T-helper 2 cell (primary cell): ENCODE measurements at regions not wholly inside any gene's neighbourhood (a gene's known extent, or its start where the extent isn't known, plus 50 kb on each side); places are given as distances from the start of the nearest gene placed in this dataset.
"Not testable (repeated sequence)": the region's sequence is repeated elsewhere in the genome, so short reads cannot be mapped to it uniquely, and the experiment has no call there.

Experiments
- DNase-seq, 5 experiments: peaks; one replicate each; pipeline versions ENCODE4 v3.0.0 to v3.0.0-alpha.2; 2012 to 2022

- no peak for DNase-seq
Measured at GRCh38 chr3:5560199-5560598, 372.7 kb downstream of the EDEM1 start.

DNA sequence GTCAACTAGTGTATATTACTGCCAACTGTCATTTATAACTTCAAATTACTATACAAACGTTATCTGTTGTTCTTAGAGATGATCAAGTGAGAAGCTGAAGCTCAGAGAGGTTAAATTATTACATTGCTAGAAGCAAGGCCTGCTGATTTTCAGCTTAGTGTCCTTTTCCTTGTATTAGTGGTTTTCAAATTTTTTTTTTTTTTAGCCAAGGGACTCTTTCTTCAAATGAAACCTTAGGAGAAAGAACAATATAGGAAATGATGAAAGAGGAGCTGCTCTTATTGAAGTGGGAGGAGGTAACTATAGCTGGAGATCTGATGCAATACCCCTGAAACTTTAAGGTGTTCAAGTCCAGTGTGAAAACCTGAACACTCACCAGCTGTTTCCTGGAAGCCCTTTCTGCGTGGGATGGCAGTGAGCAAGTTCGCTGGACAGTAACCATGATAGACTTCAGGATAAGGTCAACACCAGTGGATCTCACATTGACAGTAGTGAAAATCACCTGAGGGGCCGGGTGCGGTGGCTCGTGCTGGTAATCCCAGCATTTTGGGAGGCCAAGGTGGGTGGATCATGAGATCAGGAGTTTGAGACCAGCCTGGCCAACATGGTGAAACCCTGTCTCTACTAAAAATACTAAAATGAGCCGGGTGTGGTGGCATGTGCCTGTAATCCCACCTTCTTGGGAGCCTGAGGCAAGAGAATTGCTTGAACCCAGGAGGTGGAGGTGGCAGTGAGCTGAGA lies 376.2 kb downstream of the EDEM1 start:
- no peak for DNase-seq

GRCh38 chr3:5564278-5564666 lies 376.8 kb downstream of the EDEM1 start:
- DNase-seq: no peak

GRCh38 chr3:5565026-5565425 lies 377.5 kb downstream of the EDEM1 start:
- DNase-seq: no peak

GRCh38 chr3:5567113-5567512 lies 379.6 kb downstream of the EDEM1 start:
- no peak for DNase-seq

- no peak for DNase-seq
Measured at GRCh38 chr3:5568451-5568850, 380.9 kb downstream of the EDEM1 start.

DNA sequence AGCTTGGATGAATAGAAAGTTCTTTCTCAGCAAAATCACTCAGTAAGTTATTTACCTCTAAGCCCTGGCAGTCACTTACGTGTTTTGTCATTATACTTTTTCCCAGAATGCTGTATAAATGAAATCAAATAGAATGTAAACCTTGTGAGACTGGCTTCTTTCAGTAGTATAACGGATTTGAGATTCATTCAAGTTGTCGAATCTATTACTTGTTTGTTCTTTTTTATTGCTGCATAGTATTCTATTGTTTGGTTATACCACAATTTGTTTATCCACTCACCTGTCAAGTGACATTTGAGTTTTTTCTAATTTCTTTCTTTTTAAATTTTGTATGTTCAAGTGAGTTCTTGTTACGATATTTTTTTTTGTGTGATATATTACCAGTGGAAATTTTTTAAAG lies 381.6 kb downstream of the EDEM1 start:
- no peak for DNase-seq

DNA sequence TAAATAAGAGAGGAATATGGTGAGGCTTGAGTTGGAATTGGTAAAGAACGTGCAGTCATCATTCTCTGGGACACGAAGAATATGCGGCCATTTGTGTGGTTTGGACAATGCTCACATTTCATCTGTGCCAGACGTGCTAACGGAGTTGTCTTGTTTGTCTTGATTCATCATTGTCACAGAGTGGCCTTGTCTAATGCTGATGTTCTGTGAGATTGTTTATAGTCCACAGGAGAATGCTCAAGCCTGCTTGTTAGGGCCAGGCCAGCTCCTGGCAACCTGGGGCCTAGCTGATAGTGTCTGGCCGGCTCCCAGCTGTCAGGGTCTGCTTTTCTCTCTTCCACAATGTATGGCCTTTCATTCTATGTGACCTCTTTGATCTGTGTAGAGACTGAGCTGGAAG lies 384.7 kb downstream of the EDEM1 start:
- DNase-seq: no peak

DNA sequence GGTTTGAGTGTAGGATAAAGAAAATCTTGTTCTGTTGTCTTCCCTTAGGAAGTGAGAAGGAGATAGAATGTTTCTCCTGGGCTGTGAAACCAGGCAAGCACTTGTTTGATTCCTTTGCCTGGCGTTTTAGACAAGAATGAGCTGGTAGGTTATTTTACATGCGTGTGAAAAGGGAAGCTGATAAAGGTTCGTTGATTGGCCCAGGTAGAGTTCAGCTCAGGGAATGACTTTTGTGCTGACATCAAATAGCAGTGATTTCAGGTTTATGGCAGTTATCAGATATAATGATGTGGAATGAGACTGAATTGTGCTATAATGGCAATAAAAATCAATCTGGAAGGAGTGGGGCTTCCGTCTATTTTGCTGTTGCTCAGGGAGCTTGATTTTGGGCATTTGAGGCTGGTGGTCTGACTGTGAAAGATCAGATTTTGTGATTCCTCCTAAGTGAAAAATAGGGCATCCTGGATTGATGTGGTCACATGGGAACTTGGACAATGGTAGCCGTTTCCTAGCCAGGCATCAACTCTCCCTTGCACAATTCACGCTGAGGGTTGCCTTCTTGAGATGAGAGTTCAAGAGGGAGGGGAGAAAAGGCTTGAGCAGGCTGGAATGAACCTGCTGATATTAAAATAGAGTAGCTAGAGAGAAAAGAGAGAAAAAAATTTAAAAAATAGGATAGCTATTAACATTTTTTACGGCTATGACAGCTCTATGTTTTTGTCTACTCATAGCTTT lies 388.9 kb downstream of the EDEM1 start:
- DNase-seq: no peak

DNA sequence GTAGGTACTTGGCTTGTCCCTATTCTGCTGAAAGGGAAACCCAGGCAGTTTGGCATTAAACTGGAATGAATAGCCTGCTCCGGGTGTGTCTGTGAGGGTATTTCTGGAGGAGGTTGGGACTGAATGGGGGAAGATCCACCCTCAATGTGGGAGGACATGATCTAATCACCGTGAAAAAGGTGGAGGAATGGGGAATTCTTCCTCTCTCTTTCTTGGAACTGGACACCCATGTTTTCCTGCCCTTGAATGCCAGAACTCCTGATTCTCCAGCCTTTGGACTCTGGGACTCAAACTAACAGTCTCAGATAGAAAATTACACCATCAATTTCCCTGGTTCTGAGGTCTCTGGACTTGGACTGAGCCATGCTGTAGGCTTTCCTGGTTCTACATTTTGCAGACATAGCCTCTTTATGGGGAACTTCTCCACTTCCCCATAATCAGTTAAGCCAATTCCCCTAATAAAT lies 391.7 kb downstream of the EDEM1 start:
- no peak for DNase-seq

- no peak for DNase-seq
Measured at GRCh38 chr3:5579946-5580345, 392.4 kb downstream of the EDEM1 start.

DNA sequence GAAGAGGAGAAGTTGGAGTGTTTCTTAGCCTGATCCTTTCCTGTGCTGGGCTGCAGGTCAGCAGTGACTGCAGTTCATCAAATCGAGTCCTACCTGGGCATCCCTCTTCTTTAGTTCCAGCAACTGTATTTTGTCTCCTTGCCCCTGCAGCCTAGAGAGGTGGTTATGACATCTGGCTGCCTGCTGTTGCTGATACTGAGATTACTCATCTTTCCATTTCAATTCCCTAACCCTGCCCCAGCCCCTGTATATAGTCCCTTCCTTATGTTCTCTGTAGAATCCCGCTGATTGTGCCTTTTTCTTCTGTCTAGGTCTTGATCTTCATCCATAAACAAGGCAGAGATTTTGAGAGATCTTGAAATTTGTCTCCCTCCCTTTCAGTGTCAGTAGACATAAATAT lies 393.3 kb downstream of the EDEM1 start:
- DNase-seq: no peak

- DNase-seq: no peak
Measured at GRCh38 chr3:5581743-5582142, 394.2 kb downstream of the EDEM1 start.

DNA sequence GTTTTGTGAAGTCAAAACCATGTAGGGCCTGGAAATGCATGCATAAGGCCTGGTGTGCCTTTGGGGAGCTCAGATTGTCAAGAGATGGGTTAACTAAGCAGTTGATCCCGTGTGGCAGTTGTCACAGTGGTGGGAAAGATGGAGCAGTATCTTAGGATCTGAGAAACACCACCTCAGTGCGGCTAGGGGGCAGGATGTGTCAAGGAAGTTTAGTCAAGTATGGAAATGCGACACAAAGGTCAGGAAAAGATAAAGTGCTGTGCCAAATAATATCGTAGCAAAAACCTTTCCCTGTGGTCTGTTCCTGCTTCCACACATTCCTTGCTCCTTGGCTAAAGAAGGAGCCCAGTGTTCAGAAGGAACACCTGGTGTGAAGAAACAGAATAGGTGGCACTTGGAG lies 396.4 kb downstream of the EDEM1 start:
- DNase-seq: no peak

- no peak for DNase-seq
Measured at GRCh38 chr3:5585085-5585484, 397.6 kb downstream of the EDEM1 start.

DNA sequence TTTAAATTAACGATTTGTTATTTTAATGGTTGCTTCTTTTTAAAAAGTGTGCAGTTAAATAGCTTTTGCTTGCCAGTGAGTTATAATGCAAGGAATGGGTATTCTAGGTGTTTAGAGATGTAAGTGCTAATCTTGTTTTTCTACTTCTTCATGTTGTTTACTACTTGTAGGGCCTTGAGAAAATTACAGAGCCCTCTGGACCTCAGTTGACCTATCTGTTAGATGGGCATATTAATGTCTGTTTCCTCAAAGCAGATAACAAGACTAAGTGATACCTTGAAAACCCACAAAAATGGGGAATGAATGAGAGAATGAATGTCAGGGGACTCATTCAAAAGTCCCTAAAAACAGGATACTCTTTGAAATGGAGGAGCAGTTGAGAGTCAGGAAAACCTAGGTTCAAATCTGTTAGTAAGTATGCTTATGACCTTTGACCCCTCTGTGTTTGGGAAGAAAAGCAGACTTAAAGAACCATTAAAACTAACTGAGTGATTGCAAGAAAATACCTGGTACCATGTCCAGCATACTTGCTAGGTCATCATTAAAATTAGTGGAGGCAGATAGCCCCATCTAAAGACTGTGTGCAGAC lies 419.5 kb downstream of the EDEM1 start:
- no peak for DNase-seq

DNA sequence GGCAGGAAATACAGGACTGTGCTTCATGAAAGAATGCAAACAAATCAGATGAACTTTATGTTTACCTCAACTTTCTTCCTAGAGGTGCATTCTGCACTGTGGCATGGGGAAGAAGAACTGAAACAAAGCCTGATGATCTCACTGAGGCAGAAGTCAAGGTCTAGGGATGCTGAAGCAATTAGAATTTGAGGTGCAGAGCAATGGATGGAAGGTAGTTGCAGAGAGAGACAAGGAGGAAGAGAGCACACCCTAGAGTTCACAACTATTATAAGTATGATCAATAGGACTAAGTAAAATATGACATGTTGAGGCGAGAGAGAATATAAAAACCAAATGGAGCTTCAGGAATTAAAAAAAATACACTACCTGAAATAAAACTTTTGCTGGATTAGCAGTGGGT lies 420.1 kb downstream of the EDEM1 start:
- DNase-seq: no peak

GRCh38 chr3:5608971-5609370 lies 421.5 kb downstream of the EDEM1 start:
- not testable (repeated sequence) for DNase-seq

- no peak for DNase-seq
Measured at GRCh38 chr3:5613599-5613998, 426.1 kb downstream of the EDEM1 start.

DNA sequence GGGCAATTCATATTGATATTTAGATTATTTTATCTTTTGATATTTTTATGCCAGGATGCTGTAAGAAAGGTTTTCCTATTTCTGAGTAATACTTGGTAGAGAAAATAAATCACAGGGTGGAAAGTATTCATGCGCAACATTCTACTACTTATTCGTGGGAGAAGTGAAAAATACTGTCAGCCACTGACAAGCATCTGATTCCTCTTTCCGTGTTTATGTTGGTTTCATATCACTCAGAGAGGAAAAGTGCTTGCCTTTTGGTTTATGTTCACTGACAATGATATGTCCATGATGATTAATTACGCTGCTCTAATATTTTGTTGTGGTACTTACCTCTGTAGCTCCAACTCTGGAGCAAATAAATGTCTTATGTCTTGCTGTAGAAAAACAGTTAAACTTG lies 429.4 kb downstream of the EDEM1 start:
- DNase-seq: no peak

DNA sequence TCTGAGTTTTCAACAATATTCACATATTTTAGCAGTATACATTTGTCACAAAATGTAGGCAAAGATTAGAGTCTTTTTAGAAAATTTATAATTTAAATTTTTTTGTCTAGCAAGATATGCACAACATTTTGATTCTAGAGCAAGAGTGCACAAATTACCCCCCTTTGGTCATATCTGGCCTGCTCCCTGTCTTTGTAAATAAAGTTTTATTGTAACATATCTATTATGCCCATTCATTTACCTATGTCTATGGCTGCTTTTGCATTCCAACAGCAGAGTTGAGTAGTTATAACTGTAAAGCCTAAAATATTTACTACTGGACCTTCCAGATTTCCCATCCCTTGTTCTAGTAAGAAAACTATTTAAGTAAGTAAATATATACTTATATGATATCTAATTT lies 430.7 kb downstream of the EDEM1 start:
- DNase-seq: no peak

DNA sequence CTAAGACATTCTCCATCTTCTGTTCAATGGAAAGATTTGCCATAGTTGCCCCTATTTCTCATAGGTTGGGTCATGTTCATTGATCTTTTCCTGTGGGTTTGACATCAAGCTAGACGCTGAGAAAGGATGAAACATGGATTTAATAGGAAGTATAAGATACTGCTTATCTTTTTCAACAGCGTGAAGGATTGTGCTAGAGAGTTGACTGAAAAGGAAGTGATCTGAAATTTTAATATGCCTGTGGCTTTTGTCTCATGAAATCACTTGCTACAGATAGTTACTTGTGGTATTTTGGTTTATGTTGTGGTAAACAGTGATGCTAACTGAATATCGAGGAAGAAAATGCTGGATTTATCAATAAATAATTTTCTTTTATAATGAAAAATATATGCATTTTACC lies 442.9 kb downstream of the EDEM1 start:
- no peak for DNase-seq

GRCh38 chr3:5633960-5634359 lies 446.5 kb downstream of the EDEM1 start:
- DNase-seq: no peak

- no peak for DNase-seq
Measured at GRCh38 chr3:5634411-5634810, 446.9 kb downstream of the EDEM1 start.
